A673 (cell line): ENCODE measurements at regions not wholly inside any gene's neighbourhood (a gene's known extent, or its start where the extent isn't known, plus 50 kb on each side); places are given as distances from the start of the nearest gene placed in this dataset.

Experiments used
- CTCF ChIP-seq: fragments of 300-800, 200-600 bp; sonication (generic); conservative IDR thresholded peaks from 2 replicates; pipeline ENCODE4 v1.5.1; 2017; ENCODE audit warnings: low read depth, mild to moderate bottlenecking, antibody characterized with exemption, low read length, moderate library complexity, mixed read lengths
- EZH2 ChIP-seq: fragments of 200-600 bp; sonication (generic); IDR thresholded peaks from 2 replicates; pipeline ENCODE4 v1.6.1; 2017; ENCODE audit warnings: borderline replicate concordance, low read depth, mild to moderate bottlenecking, mixed read lengths, antibody characterized with exemption, low read length; ENCODE audit not compliant: poor library complexity, severe bottlenecking

- no peak for TF ChIP-seq EZH2
- no peak for TF ChIP-seq CTCF
These were observed 96.5 kb downstream of the RTP4 start for GRCh38 chr3:187464682-187465081.
